GM19438 (cell line): ENCODE measurements at regions not wholly inside any gene's neighbourhood (a gene's known extent, or its start where the extent isn't known, plus 50 kb on each side); places are given as distances from the start of the nearest gene placed in this dataset.
A peak's percentile ranks its signal among the peaks of the same experiment; 100 is the strongest.

Experiments
- ATAC-seq: cut with Tn5 transposase; IDR thresholded peaks from one replicate; pipeline ENCODE4 v1.9.1; 2021; ENCODE audit warnings: low read depth; ENCODE audit not compliant: unreplicated experiment

DNA sequence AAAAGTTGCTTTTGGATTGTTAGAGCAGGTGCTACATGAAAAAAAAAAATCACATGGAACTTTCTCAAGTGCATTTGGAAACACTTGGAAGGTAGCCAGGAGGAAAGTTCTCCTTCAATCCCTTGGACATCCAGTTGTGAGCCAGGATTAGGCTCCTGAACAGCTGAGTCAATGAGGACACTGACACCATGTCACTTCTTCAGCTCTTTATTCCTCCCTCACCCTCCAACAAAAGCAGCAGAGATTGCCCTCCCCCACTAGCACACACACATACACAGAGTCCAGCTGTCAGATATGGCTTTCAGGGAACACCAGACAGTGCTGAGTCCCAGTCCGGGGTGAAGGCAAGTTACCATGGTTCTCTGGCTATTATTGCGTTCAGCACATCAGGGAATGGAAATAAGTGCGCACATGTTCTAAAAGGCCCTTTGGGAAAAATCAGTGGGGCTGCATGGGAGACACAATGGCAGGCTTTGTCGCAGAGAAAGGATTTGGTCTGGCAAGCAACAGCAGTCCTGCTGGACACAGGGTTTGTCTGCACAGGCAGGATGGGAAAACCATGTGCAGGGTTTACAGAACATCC lies 124.7 kb upstream of the MARCKS start:
- no peak for ATAC-seq

DNA sequence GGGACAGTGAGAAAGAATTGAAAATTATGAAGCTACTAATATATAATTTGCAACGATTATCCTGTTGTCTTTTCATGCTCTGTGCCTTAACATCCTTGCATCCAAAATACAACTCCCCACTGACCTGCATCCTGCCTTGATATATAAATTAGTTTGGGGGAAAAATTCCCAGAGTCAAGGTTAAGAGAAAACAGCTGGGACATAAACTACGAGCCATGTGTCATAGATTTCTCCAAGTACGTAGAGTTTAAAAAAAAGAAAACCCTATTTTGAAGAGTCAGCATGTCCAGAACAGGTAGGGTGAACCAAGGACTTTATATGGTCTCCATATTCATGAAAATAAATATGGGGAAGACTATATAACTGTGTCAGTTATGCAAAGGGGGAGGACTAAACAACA lies 123.8 kb upstream of the MARCKS start:
- no peak for ATAC-seq

DNA sequence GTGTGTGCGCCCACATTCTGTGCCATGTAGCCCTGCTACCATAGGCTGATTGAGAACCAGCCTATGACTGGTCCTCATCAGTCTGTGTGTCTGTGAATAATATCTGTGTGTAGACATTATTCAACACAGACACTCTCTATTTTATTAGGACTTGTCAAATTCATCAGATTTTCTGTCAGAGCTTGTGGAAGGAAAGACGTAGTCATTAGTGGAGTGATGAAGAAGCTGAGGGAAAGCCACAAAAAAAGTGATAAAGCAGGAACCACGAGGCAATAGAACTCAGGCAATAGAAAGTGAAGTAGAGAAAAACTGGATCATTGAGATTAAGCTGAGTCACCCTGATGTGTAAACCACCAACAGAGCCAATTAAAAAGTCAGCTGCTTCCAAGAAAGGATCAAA lies 122.2 kb upstream of the MARCKS start:
- ATAC-seq: no peak

DNA sequence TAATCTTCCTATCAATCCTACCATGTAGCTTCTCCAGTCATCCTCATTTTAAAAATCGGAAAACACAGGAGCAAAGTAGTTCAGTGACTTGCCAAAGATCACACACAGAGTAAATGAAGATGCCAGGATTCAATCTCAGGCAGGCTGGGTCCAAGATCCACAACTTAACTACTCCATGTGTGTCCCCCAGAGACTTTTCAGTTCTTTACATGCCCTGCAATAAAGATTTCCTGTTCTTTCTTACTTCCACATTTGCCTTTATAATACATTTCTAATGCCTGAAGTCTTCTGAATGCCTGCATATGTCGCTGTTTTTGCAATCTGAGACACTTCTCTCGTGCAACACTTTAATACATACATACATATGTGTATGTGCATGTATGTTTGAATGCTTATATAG lies 121.7 kb upstream of the MARCKS start:
- ATAC-seq: no peak

DNA sequence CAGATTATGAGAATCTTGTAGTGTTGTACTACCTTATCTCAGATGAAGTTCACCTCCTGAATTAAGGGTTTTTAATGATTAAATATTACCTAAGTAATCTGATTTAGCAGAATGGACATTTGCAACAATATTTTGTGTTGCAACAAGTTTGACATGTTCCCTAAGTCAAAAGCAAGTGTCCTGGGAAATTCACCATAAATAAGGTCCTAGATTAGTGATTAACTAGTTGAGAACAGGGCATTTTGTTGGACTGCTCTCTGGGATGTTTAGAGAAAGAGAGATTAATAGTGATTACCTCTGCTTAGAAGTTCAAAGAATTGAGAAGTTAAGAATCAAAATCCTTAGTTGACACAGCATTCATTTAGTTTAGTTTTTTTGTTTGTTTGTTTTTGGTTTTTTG lies 120.2 kb upstream of the MARCKS start:
- no peak for ATAC-seq

DNA sequence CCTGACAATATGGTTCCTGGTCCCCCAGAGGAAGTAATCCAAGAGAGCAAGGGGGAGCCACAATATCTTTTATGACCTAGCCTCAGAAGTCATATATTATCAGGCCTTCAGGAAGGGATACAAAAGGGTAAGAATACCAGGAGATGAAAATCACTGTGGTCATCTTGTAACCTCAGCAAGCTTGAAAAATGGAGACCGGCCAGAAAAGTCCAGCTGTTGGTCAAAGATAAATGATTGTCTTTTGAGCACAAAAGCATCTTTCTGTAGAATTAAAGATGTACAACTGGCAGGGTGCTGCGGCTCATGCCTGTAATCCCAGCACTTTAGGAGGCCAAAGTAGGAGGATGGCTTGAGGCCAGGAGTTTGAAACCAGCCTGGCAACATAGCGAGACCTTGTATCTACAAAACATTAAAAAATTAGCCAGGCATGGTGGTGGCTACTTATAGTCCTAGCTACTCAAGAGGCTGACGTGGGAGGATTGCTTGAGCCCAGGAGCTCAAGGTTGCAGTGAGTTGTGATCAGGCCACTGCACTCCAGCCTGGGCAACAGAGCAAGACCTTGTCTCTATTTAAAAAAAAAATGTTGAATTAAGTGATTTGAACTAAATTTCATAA lies 118.0 kb upstream of the MARCKS start:
- ATAC-seq: no peak

DNA sequence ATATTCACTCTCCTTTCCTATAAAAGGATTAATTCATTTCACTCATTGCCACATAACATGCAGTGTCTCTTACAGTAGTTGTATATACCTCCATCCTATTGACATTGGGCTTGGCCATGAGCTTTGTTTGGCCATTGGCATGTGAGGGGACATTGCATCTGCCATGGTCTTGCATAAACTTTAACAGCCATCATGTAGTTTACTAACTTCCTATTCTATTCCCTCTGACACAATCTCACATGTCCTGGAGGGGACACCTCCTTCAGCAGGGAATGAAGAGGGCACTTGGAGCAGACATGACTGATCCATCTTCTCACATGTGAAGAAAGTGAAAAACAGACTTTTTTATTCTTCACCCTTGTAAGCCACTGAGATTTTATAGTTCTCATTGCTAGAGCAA lies 115.5 kb upstream of the MARCKS start:
- no peak for ATAC-seq

DNA sequence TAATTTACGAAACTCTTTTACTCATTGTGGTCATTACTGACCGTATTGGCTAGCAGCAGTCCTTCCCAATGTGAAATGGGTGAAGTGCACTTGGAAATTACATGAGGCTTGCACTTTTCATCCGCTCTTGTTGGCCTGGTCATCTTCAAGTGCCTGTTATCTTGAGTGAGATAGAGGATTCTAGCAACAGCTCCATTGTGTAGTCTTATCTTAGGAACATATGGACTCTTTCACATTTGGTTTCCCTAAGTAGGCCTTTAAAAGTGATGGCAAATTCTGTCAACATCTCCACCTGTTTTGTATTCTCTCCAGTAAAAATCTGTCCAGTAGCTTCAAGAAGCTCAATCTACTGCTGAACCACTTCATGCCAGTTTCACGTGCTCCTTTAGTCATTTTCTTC lies 114.8 kb upstream of the MARCKS start:
- no peak for ATAC-seq

DNA sequence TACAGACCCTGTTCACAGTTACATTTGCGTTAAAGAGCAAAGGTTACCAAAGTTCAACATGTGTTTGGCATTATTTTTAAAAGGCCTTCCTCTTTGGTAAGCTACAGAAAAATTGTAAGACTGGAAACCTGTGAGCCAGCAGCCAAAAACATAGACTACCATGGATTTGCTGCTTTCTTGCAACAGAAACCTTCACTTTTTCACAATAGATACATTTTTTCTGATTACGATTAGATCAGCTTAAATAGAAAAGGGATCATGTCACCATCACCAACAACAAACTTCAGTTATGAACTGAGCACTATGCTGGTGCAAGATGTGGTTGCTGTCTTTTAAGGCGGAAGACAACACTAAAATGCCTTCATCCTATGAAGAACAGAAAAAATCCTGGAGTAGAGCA lies 112.3 kb upstream of the MARCKS start:
- no peak for ATAC-seq

DNA sequence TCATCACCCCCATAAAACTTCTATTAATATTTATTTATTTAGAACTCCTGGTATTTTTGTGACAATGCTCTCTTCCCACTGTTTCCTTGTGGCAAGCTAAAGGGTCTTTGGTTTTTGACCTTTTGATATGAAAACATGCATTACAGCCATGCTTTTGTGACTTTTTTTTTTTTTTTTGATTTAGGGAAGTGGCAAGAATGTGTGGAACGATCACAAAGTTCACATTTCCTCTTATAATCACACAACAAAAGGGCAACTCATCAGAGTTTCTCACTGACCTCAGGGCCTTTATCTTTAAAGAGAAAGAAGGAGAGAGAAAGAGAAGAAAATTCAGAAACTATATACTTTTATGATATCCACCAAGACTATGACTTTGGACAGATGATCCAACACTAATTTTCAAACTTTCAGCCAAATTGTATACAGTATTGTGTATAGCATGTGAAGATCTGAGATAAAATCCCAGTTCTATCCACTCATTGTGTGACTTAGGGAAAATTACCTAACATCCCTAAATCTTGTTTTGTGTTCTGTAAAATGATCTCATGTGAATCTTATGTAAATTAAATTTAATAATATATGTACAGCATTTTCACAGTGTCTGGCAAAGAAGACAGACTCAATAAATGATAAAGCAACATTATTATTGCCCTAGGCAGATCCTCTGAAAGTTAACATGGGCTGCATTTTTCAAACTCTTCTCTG lies 106.8 kb upstream of the MARCKS start:
- no peak for ATAC-seq

DNA sequence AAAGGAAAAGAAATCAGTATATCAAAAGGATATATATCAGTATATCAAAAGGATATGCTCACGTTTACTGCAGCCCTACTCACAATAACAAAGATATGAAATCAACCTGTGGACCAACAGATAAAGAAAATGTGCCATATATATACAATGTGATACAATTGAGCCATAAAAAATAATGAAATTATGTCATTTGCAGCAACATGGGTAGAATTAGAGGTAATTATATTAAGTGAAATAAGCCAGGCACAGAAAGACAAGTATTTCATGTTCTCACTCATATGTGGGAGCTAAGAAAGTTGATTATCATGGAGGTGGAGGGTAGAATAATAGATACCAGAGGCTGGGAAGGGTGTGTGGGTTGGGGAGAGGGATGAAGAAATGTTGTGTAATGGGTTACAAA lies 102.9 kb upstream of the MARCKS start:
- no peak for ATAC-seq

DNA sequence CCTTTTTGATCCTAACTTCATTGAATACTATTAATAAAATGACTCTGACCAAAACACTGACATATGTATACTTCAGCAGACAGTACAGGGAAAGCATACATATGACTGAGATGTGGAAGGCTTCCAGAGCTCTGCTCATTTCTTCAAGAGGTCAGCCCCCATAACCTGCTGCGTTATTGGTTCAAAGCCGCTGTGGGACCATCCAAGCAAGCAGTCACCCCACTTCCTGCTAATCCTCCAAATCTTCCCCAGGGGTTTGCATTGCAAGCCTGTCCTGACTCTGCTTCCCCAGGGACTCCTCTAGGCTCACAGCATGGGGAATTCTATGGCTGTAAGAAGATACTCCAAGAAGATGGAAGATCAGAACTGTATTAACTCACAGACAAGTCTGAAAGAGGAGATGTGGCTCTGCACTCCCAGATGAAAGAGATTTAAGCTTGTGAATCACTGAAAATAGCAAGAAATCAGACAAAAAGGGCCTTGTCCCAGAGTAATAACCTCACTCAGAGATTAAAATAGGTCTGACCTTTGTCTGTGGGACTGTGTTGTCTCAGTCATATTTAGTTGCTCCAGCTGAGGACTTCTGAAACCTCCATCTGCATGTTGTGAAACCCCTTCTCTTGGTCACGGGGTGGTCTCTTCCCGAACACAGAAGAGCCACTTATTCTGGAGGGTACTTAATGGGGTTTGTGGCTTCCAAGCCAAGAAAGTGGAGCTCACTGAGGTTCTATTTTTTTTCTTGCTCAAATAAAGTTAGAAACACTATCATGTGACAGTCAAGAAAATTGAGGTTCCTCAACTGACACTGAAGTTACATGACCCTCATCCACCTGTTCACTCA lies 101.5 kb upstream of the MARCKS start:
- peak; percentile 85 for ATAC-seq

DNA sequence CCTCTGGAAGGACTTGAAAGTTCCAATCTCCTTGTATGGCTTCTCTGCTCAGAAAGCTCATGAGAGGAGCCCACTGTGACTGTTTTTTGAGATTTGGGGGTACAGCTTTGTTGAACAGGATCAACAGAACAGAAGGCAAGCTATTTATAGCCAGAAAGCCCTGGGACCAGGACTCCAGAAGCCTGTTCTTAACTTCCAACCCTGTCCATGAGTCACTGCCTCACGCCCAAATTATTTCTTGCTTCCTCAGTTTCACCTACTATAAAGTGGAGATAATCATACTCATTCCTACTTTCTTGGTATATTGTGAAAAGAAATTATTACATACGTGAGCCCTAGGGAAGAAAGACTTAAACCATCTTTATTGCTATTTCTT lies 100.9 kb upstream of the MARCKS start:
- no peak for ATAC-seq

DNA sequence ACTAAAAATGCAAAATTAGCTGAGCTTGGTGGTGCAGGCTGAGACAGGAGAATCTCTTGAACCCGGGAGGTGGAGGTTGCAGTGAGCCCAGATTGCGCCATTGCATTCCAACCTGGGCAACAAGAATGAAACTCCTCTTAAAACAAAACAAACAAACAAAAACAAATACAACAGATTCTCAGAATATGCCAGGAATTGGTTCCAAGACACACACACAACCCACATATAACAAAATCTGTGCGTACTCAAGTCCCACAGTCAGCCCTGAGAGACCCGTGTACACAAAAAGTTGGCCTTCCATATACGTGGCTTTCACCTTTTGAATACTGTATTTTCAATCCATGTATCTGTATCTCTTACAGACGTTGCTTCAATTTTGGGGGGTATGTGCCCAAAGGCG lies 98.9 kb upstream of the MARCKS start:
- ATAC-seq: no peak

DNA sequence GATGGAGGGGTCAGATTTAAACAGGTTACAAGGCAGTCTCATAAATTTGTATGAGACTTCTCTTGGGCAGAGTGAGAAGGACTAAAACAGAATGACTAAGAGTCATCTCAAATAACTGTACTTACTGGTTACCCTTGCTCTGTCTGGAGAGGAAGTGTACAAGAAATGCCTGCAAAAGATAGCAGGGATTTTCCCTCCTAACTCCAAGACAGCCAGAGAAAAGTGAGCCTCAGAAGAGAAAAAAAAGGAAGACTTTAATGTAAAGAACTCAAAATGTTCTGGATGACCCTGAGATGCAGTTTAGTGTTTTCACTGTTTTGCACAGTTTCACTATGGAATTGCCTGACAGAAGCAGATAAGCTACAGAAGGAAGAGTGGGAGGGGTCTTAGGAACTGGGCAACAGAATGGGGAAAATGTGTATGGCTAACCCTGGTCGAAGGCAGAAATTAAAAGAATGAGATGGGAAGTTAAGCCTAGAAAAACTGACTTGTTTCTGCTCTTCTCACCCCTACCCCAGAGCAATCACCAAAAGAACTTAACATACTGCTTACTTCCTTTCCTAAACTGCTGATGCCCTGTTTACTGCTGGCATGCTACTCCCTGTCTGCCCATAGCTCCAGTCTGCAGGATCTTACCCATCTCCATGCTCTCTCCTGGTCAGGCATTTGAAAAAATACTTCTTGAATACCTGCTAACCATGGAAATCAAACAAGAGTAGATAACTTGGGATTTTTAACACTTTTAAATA lies 98.1 kb upstream of the MARCKS start:
- no peak for ATAC-seq

DNA sequence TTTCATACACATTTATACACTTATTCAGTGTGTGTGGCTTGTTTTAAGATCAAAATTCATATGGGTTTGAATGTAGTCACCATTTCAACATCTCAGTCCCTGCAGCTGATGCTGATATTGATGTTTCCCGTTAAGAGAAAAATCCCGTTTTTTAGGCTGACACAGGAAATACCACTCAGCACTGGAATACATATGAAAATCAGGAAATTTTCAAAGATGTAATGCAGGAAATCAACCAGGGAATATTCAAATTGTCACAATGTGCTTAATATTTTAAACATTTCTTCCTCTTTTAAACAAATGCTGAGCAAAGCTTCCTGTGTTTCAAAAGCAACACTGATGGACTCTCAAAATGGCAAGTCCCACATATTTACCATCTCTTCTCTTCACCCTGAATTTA lies 94.5 kb upstream of the MARCKS start:
- no peak for ATAC-seq

DNA sequence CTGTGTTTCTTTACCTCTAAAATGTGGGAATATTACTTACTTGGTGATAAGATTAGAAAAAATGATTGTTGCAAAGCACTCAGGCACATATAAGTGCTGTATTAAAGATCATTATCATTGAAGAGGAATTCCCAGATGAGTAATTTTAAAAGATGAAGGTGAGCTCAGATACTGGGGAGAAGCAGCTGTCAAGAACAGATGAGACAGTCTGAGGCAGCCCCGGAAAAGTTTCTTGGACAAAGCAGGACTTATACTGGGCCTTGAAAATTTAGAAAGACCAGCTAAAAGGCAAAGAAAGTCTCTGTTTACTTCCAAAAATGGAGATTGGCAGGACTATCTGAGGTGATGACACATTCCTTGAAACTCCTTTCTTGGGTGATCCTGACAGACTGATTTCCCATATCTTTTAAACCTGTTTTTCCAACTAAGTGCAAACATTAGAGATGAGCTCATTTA lies 93.8 kb upstream of the MARCKS start:
- no peak for ATAC-seq

DNA sequence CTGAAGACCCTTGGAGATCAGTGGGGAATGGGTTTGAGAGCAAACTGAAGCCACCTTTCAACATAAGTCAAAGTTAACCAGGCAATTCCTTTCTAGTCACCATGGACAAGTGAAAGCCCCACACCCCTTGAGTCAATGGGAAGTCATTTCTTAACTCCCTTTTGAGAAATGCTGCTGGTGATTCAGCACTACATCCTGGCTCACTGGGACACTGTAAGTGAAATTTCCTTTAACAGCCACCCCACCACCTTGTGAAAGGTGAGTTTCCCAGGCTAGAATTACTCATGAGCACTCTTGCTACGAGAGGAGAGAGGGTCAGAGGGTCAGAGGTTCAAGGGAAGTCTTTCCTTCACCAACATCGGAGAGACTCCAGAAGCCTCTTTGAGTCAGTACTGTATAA lies 93.3 kb upstream of the MARCKS start:
- ATAC-seq: peak; percentile 52

DNA sequence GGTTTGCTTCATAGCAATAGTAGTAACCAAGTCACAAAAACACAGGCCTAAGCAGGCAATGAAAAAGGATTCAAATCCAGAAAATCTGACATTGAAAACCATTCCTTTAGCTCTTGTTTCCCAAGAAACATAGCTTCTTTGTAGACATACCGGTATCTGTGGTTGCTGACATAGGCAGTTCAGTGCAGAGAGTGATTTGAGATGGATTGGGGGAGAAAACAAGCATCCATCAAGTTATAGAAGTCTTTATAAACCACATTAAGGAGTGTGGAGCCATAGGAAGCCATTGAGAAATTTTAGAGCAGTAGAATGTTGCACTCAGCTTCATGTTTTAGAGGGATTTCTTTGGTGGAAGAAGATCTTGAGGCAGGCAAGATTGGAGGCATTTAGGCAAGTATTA lies 91.2 kb upstream of the MARCKS start:
- ATAC-seq: no peak

DNA sequence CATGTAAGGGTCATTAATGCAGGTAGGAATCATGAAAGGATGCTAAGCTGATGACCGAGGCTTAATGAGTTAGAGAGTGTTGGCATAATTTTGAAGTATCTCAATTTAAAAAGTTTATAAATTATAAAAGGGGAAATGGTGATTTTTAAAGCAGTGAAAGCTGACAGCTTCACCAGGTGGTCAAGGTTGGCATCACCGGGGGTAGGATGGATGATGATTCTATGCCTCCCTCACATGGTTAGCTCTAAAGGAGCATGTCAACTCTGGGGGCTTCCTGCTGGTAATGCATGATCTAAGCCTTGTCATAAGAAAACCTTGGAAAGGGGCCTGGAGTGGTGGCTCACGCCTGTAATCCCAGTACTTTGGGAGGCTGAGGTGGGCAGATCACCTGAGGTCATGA lies 89.2 kb upstream of the MARCKS start:
- no peak for ATAC-seq

DNA sequence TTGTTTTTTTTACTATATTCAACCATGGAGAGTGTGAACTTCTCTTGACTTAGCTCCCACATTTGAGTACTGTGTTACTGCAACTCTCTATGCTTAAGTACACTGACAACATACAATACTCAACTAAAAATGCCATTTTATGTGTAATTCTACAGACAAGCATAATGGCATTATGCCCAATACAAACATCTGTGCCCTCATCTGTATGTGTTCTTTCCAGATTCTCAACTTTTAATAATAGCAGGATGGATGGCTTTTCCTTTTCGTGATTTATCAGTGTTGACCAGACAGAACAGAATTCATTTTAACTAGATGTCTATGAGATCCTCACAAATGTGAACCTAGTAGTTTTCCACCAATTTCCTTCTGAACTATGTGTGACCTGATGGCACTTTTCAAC lies 84.2 kb upstream of the MARCKS start:
- ATAC-seq: no peak
